Esophagus muscularis mucosa (tissue), 3 donors: ENCODE measurements at regions not wholly inside any gene's neighbourhood (a gene's known extent, or its start where the extent isn't known, plus 50 kb on each side); places are given as distances from the start of the nearest gene placed in this dataset.

Source experiments
- CTCF ChIP-seq, 3 experiments: fragments of 200-600 bp in 2 of 3; fragments of 450-650 bp in 1 of 3; sonication (generic) in 2 of 3; IDR thresholded peaks; one replicate each; pipeline ENCODE4 v1.5.1; 2017 to 2019; ENCODE audit warnings: antibody characterized with exemption in 3 of 3, mild to moderate bottlenecking in 2 of 3, moderate library complexity in 1 of 3
- POLR2AphosphoS5 ChIP-seq, 2 donors: sonication (generic); formaldehyde crosslinking; IDR thresholded peaks; one replicate each; pipeline ENCODE4 v1.6.1; 2017; ENCODE audit warnings: antibody characterized with exemption in 2 of 2

GRCh38 chr22:48680601-48681000 lies 1147.1 kb downstream of the BRD1 start:
- TF ChIP-seq CTCF (IDR thresholded peaks at IDR 0.05) = no peak
- no peak for TF ChIP-seq POLR2AphosphoS5 (IDR thresholded peaks at IDR 0.05)
